ENCODE measurements at regions not wholly inside any gene's neighbourhood (a gene's known extent, or its start where the extent isn't known, plus 50 kb on each side); places are given as distances from the start of the nearest gene placed in this dataset.
A peak's percentile ranks its signal among the peaks of the same experiment; 100 is the strongest.
"Not testable (repeated sequence)": the region's sequence is repeated elsewhere in the genome, so short reads cannot be mapped to it uniquely, and the experiment has no call there.

- H3K18ac ChIP-seq (ENCODE audit: low read depth in 1 of 2, low read length in 2 of 2): no peak overlapping the region
- no peak overlapping the region for H3K27ac ChIP-seq (ENCODE audit: low read length, poor library complexity, severe bottlenecking)
- H2BK5ac ChIP-seq (ENCODE audit: low read depth, low read length, poor library complexity, severe bottlenecking): no peak overlapping the region
- H3K4me2 ChIP-seq (ENCODE audit: low read length, poor library complexity, severe bottlenecking): no peak overlapping the region
- no peak overlapping the region for H3K14ac ChIP-seq (ENCODE audit: low read length in 2 of 2)
- DNase-seq: no peak
- H2AFZ ChIP-seq (ENCODE audit: low read depth, low read length): no peak overlapping the region
- H3K23ac ChIP-seq (ENCODE audit: low read length in 2 of 2): no peak overlapping the region
- H3K79me1 ChIP-seq (replicated peaks; ENCODE audit: low read length, poor library complexity, severe bottlenecking): no peaks in the 10 kb centered on the region
- H3K4me1 ChIP-seq (ENCODE audit: control insufficient read depth, insufficient read depth, low read depth, low read length): no peaks in the 10 kb centered on the region
- no peak overlapping the region for H4K91ac ChIP-seq (ENCODE audit: low read length)
- peaks cover 0 to 55% of the 10 kb centered on the region in 2 experiments for H3K27me3 ChIP-seq (ENCODE audit: control insufficient read depth in 1 of 2, insufficient read depth in 1 of 2, low read length in 2 of 2)
- no peak overlapping the region for H2BK15ac ChIP-seq (ENCODE audit: low read depth, poor library complexity, severe bottlenecking)
- H2BK12ac ChIP-seq (ENCODE audit: low read length in 2 of 2): no peak overlapping the region
- no peak overlapping the region for H3K9ac ChIP-seq (ENCODE audit: low read length)
- WGBS: 97% methylated on average over 6 of the region's 6 CpGs
- no peak overlapping the region for H3K4me3 ChIP-seq (ENCODE audit: insufficient read depth in 1 of 2, low read depth in 1 of 2, low read length in 2 of 2)
- H3K4ac ChIP-seq (ENCODE audit: low read depth in 1 of 2, low read length in 2 of 2): no peak overlapping the region
- H3K9me3 ChIP-seq (ENCODE audit: control insufficient read depth, low read length): peaks cover 26% of the 10 kb centered on the region
- no peak overlapping the region for H2BK120ac ChIP-seq (ENCODE audit: low read depth, low read length)
- no peak overlapping the region for H4K8ac ChIP-seq (ENCODE audit: low read length)
- H3K36me3 ChIP-seq (ENCODE audit: control insufficient read depth in 1 of 2, insufficient read depth in 2 of 2, low read depth in 1 of 2, low read length in 2 of 2): no peaks in the 10 kb centered on the region
- no peak overlapping the region for H2AK5ac ChIP-seq (ENCODE audit: low read length, severe bottlenecking)
Observed at GRCh38 chrX:68953331-68953730, 124.5 kb downstream of the EFNB1 start.

- H3K23ac ChIP-seq (ENCODE audit: low read length in 2 of 2); H2BK5ac ChIP-seq (ENCODE audit: low read depth, low read length, poor library complexity, severe bottlenecking); H3K4me2 ChIP-seq (ENCODE audit: low read length, poor library complexity, severe bottlenecking); H3K4me1 ChIP-seq (ENCODE audit: control insufficient read depth, insufficient read depth, low read depth, low read length); H3K4ac ChIP-seq (ENCODE audit: low read depth in 1 of 2, low read length in 2 of 2); H2BK15ac ChIP-seq (ENCODE audit: low read depth, poor library complexity, severe bottlenecking); H3K18ac ChIP-seq (ENCODE audit: low read depth in 1 of 2, low read length in 2 of 2); H2BK12ac ChIP-seq (ENCODE audit: low read length in 2 of 2); H3K4me3 ChIP-seq (ENCODE audit: insufficient read depth in 1 of 2, low read depth in 1 of 2, low read length in 2 of 2); H3K36me3 ChIP-seq (ENCODE audit: control insufficient read depth in 1 of 2, insufficient read depth in 2 of 2, low read depth in 1 of 2, low read length in 2 of 2); DNase-seq; H2AFZ ChIP-seq (ENCODE audit: low read depth, low read length); H4K8ac ChIP-seq (ENCODE audit: low read length); H3K27ac ChIP-seq (ENCODE audit: low read length, poor library complexity, severe bottlenecking); H3K79me1 ChIP-seq (replicated peaks; ENCODE audit: low read length, poor library complexity, severe bottlenecking); H4K91ac ChIP-seq (ENCODE audit: low read length); H2BK120ac ChIP-seq (ENCODE audit: low read depth, low read length); H3K9ac ChIP-seq (ENCODE audit: low read length); H2AK5ac ChIP-seq (ENCODE audit: low read length, severe bottlenecking); H3K14ac ChIP-seq (ENCODE audit: low read length in 2 of 2): not testable (repeated sequence)
- H3K27me3 ChIP-seq (ENCODE audit: control insufficient read depth in 1 of 2, insufficient read depth in 1 of 2, low read length in 2 of 2): peaks cover 0 to 67% of the 10 kb centered on the region in 2 experiments
- WGBS: 93% methylated on average over 24 of the region's 32 CpGs
- peaks cover 21% of the 10 kb centered on the region for H3K9me3 ChIP-seq (ENCODE audit: control insufficient read depth, low read length)
Observed at GRCh38 chrX:68951942-68952619, 123.3 kb downstream of the EFNB1 start.

GRCh38 chrX:68950937-68951336 is 122.1 kb downstream of the EFNB1 start:
- Histone ChIP-seq H3K9me3 (ENCODE audit: control insufficient read depth, low read length) (peaks cover 14% of the 10 kb centered on the region), H2AFZ (ENCODE audit: low read depth, low read length) (no peak overlapping the region), H2AK5ac (ENCODE audit: low read length, severe bottlenecking) (no peak overlapping the region), H3K36me3 (ENCODE audit: control insufficient read depth in 1 of 2, insufficient read depth in 2 of 2, low read depth in 1 of 2, low read length in 2 of 2) (no peaks in the 10 kb centered on the region), H3K4me3 (ENCODE audit: insufficient read depth in 1 of 2, low read depth in 1 of 2, low read length in 2 of 2) (no peak overlapping the region), H3K4ac (ENCODE audit: low read depth in 1 of 2, low read length in 2 of 2) (no peak overlapping the region), H2BK5ac (ENCODE audit: low read depth, low read length, poor library complexity, severe bottlenecking) (no peak overlapping the region), H2BK12ac (ENCODE audit: low read length in 2 of 2) (no peak overlapping the region), H3K27ac (ENCODE audit: low read length, poor library complexity, severe bottlenecking) (no peak overlapping the region), H3K4me2 (ENCODE audit: low read length, poor library complexity, severe bottlenecking) (no peak overlapping the region), H3K27me3 (ENCODE audit: control insufficient read depth in 1 of 2, insufficient read depth in 1 of 2, low read length in 2 of 2) (peaks cover 0 to 67% of the 10 kb centered on the region in 2 experiments), H2BK120ac (ENCODE audit: low read depth, low read length) (no peak overlapping the region), H2BK15ac (ENCODE audit: low read depth, poor library complexity, severe bottlenecking) (no peak overlapping the region), H4K91ac (ENCODE audit: low read length) (no peak overlapping the region), H3K9ac (ENCODE audit: low read length) (no peak overlapping the region), H3K18ac (ENCODE audit: low read depth in 1 of 2, low read length in 2 of 2) (no peak overlapping the region), H3K79me1 (replicated peaks; ENCODE audit: low read length, poor library complexity, severe bottlenecking) (no peaks in the 10 kb centered on the region), H3K14ac (ENCODE audit: low read length in 2 of 2) (no peak overlapping the region), H3K23ac (ENCODE audit: low read length in 2 of 2) (no peak overlapping the region), H3K4me1 (ENCODE audit: control insufficient read depth, insufficient read depth, low read depth, low read length) (no peaks in the 10 kb centered on the region), H4K8ac (ENCODE audit: low read length) (no peak overlapping the region)
- WGBS: 0% methylated on average over 1 of the region's 2 CpGs
- no peak for DNase-seq

GRCh38 chrX:68947882-68948605 is 119.2 kb downstream of the EFNB1 start:
- WGBS: 96% methylated on average over 6 of the region's 6 CpGs
- Histone ChIP-seq H2BK15ac (ENCODE audit: low read depth, poor library complexity, severe bottlenecking) (no peak overlapping the region), H3K27me3 (ENCODE audit: control insufficient read depth in 1 of 2, insufficient read depth in 1 of 2, low read length in 2 of 2) (peaks cover 0 to 61% of the 10 kb centered on the region in 2 experiments), H3K9ac (ENCODE audit: low read length) (no peak overlapping the region), H3K4ac (ENCODE audit: low read depth in 1 of 2, low read length in 2 of 2) (no peak overlapping the region), H2AK5ac (ENCODE audit: low read length, severe bottlenecking) (no peak overlapping the region), H3K18ac (ENCODE audit: low read depth in 1 of 2, low read length in 2 of 2) (no peak overlapping the region), H3K4me1 (ENCODE audit: control insufficient read depth, insufficient read depth, low read depth, low read length) (peaks cover 2% of the 10 kb centered on the region), H2BK5ac (ENCODE audit: low read depth, low read length, poor library complexity, severe bottlenecking) (no peak overlapping the region), H3K23ac (ENCODE audit: low read length in 2 of 2) (no peak overlapping the region), H4K8ac (ENCODE audit: low read length) (no peak overlapping the region), H2BK120ac (ENCODE audit: low read depth, low read length) (no peak overlapping the region), H3K14ac (ENCODE audit: low read length in 2 of 2) (no peak overlapping the region), H2BK12ac (ENCODE audit: low read length in 2 of 2) (no peak overlapping the region), H4K91ac (ENCODE audit: low read length) (no peak overlapping the region), H3K4me3 (ENCODE audit: insufficient read depth in 1 of 2, low read depth in 1 of 2, low read length in 2 of 2) (no peak overlapping the region), H3K36me3 (ENCODE audit: control insufficient read depth in 1 of 2, insufficient read depth in 2 of 2, low read depth in 1 of 2, low read length in 2 of 2) (no peaks in the 10 kb centered on the region), H3K4me2 (ENCODE audit: low read length, poor library complexity, severe bottlenecking) (no peak overlapping the region), H3K27ac (ENCODE audit: low read length, poor library complexity, severe bottlenecking) (no peak overlapping the region), H2AFZ (ENCODE audit: low read depth, low read length) (no peak overlapping the region), H3K79me1 (replicated peaks; ENCODE audit: low read length, poor library complexity, severe bottlenecking) (no peaks in the 10 kb centered on the region), H3K9me3 (ENCODE audit: control insufficient read depth, low read length) (no peaks in the 10 kb centered on the region)
- peak; percentile 13 for DNase-seq
